Thyroid gland (tissue), 4 donors: ENCODE measurements at regions not wholly inside any gene's neighbourhood (a gene's known extent, or its start where the extent isn't known, plus 50 kb on each side); places are given as distances from the start of the nearest gene placed in this dataset.

Experiments used
- POLR2A ChIP-seq, 2 donors: fragments of 450-650 bp; IDR thresholded peaks; one replicate each; pipeline ENCODE4 v1.6.1; 2017; ENCODE audit warnings: antibody characterized with exemption in 2 of 2, mild to moderate bottlenecking in 2 of 2, moderate library complexity in 1 of 2
- TF ChIP-seq, protein P1 (sequence below), 6 experiments: fragments of 200-600 bp in 3 of 6; fragments of 450-650 bp in 3 of 6; sonication (generic) in 3 of 6; IDR thresholded peaks; one replicate each; pipeline ENCODE4 v1.5.1; 2016 to 2019; ENCODE audit warnings: antibody characterized with exemption in 6 of 6, mild to moderate bottlenecking in 2 of 6, inconsistent platforms in 1 of 6, moderate library complexity in 1 of 6

DNA sequence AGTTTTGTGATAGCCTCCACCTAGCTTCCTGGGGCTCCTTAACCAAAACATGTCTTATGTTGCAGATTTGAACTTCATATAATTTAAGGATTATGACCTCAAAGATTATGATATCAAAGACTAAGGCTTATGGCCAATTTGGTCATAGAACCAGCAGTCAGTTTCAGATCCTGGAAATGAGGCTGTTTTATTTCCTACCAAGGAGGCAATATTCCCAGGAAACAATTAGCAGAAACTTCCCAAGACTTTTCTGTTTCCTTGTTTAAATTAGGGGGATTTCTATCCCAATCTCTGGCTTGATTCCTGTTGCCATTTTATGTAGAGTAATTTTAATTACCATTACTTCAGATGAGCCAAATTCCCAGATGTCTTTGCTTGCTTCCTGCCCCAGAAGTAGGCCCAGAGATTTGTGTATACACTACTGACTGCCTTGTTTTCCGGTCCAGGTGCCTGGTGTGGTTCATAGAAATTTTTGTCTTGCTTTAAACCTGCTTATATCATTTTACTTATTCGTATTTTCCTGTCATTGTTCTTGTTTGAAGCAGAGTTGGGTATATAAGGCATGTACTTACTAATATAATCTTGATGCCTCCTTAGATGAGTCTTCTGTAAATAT is 119.2 kb upstream of the TMEM170B start:
- TF ChIP-seq, protein P1, sequence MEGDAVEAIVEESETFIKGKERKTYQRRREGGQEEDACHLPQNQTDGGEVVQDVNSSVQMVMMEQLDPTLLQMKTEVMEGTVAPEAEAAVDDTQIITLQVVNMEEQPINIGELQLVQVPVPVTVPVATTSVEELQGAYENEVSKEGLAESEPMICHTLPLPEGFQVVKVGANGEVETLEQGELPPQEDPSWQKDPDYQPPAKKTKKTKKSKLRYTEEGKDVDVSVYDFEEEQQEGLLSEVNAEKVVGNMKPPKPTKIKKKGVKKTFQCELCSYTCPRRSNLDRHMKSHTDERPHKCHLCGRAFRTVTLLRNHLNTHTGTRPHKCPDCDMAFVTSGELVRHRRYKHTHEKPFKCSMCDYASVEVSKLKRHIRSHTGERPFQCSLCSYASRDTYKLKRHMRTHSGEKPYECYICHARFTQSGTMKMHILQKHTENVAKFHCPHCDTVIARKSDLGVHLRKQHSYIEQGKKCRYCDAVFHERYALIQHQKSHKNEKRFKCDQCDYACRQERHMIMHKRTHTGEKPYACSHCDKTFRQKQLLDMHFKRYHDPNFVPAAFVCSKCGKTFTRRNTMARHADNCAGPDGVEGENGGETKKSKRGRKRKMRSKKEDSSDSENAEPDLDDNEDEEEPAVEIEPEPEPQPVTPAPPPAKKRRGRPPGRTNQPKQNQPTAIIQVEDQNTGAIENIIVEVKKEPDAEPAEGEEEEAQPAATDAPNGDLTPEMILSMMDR (IDR thresholded peaks at IDR 0.05), result no peak
- no peak for TF ChIP-seq POLR2A (IDR thresholded peaks at IDR 0.05)
